Rectal smooth muscle tissue (tissue), 1 donor: ENCODE measurements at regions not wholly inside any gene's neighbourhood (a gene's known extent, or its start where the extent isn't known, plus 50 kb on each side); places are given as distances from the start of the nearest gene placed in this dataset.
"Not testable (repeated sequence)": the region's sequence is repeated elsewhere in the genome, so short reads cannot be mapped to it uniquely, and the experiment has no call there.

ENCODE experiments used
- H3K27ac ChIP-seq: one replicate; pipeline ENCODE4 v1.7.0; 2013; ENCODE audit warnings: low read depth, low read length, inconsistent platforms
- H3K27me3 ChIP-seq: one replicate; pipeline ENCODE4 v1.7.0; 2013; ENCODE audit warnings: low read length; ENCODE audit not compliant: control insufficient read depth, insufficient read depth
- H3K36me3 ChIP-seq: one replicate; pipeline ENCODE4 v1.7.0; 2013; ENCODE audit warnings: low read length; ENCODE audit not compliant: control insufficient read depth, insufficient read depth
- H3K4me1 ChIP-seq: one replicate; pipeline ENCODE4 v1.7.0; 2013; ENCODE audit warnings: low read length; ENCODE audit not compliant: control insufficient read depth, insufficient read depth
- H3K4me3 ChIP-seq: one replicate; pipeline ENCODE4 v1.7.0; 2013; ENCODE audit warnings: low read length
- H3K9ac ChIP-seq: one replicate; pipeline ENCODE4 v1.7.0; 2013; ENCODE audit warnings: low read length

DNA sequence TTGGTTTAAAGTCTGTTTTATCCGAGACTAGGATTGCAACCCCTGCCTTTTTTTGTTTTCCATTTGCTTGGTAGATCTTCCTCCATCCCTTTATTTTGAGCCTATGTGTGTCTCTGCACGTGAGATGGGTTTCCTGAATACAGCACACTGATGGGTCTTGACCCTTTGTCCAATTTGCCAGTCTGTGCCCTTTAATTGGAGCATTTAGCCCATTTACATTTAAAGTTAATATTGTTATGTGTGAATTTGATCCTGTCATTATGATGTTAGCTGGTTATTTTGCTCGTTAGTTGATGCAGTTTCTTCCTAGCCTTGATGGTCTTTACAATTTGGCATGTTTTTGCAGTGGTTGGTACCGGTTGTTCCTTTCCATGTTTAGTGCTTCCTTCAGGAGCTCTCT is 70.8 kb upstream of the CTNNA1 start:
- H3K27ac ChIP-seq, H3K9ac ChIP-seq, H3K4me1 ChIP-seq, H3K4me3 ChIP-seq, H3K27me3 ChIP-seq, H3K36me3 ChIP-seq: not testable (repeated sequence)

DNA sequence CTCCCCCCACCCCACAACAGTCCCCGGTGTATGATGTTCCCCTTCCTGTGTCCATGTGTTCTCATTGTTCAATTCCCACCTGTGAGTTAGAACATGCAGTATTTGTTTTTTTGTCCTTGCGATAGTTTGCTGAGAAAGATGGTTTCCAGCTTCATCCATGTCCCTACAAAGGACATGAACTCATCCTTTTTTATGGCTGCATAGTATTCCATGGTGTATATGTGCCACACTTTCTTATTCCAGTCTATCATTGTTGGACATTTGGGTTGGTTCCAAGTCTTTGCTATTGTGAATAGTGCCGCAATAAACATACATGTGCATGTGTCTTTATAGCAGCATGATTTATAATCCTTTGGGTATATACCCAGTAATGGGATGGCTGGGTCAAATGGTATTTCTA is 74.4 kb upstream of the CTNNA1 start:
- not testable (repeated sequence) for H3K36me3 ChIP-seq, H3K4me3 ChIP-seq, H3K27ac ChIP-seq, H3K9ac ChIP-seq, H3K4me1 ChIP-seq, H3K27me3 ChIP-seq

DNA sequence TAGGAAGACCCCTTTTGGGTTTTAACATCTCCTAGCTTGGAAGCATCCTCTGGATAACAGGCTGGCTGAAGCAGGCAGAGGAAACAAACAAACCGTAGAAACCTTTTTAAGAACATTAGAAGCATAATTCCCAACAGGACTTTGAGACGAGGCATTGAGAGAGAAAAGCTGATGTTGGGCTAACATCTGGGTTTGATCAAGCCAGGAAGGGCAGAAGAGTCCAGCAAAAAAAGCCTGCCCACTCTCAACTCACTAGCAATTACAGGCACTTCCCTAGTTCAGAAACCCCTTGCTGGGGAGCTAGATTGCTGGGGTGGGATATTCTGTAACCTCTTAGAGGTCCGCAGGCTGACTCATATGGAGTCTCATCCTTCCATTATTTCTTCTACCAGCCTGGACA is 75.4 kb upstream of the CTNNA1 start:
- no peak overlapping the region for H3K4me3 ChIP-seq
- no peak overlapping the region for H3K9ac ChIP-seq
- H3K27me3 ChIP-seq, result no peaks in the 10 kb centered on the region
- no peaks in the 10 kb centered on the region for H3K36me3 ChIP-seq
- no peak overlapping the region for H3K27ac ChIP-seq
- H3K4me1 ChIP-seq, result no peaks in the 10 kb centered on the region

DNA sequence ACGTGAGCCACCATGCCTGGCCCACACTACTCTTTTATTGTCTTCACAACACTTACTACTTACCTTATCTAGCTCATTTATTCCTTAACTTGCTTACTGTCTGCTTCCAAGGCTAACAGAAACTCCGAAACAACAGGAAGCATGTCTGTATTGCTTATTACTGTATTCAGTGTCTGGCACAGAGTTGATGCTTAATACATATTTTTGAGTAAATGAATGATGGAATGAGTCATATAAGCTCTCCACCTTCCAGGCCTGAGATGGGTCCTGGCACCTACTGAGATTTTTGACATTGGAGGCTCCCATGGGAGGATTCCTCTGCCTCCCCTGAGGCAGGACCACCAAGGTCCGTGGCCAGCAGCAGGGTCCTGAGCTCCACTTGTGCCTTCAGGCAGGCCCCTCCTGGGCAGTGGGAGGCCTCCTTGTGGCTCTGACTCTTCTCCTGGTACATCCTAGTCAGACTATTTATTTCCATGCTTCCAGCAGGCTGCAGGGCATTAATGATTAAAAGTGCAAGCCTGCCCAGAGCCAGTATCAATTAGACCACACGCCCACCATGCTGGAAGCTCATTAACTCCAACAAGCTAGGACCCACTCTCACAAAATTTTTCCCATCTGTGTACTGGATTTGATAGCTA is 76.5 kb upstream of the CTNNA1 start:
- Histone ChIP-seq H3K4me1 (no peaks in the 10 kb centered on the region), H3K9ac (no peak overlapping the region), H3K27ac (no peak overlapping the region), H3K36me3 (no peaks in the 10 kb centered on the region), H3K27me3 (no peaks in the 10 kb centered on the region), H3K4me3 (no peak overlapping the region)

DNA sequence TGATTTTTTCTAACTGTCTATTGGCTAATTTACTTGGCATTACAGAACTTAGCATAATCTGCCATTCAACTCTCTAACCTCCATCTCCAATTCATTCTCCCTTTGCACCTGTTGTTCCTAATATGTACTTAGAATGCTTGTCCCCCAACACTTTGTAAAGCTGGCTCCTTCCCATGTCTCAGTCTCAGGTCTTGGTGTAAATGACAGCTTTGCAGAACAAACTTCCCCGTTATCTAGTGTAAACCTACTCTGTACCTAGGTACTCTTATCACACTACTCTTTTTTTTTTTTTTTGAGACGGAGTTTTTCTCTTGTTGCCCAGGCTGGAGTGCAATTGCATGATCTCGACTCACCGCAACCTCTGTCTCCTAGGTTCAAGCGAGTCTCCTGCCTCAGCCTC is 77.2 kb upstream of the CTNNA1 start:
- H3K36me3 ChIP-seq, result no peaks in the 10 kb centered on the region
- no peaks in the 10 kb centered on the region for H3K4me1 ChIP-seq
- no peak overlapping the region for H3K4me3 ChIP-seq
- H3K9ac ChIP-seq, result no peak overlapping the region
- H3K27ac ChIP-seq, result no peak overlapping the region
- no peaks in the 10 kb centered on the region for H3K27me3 ChIP-seq

DNA sequence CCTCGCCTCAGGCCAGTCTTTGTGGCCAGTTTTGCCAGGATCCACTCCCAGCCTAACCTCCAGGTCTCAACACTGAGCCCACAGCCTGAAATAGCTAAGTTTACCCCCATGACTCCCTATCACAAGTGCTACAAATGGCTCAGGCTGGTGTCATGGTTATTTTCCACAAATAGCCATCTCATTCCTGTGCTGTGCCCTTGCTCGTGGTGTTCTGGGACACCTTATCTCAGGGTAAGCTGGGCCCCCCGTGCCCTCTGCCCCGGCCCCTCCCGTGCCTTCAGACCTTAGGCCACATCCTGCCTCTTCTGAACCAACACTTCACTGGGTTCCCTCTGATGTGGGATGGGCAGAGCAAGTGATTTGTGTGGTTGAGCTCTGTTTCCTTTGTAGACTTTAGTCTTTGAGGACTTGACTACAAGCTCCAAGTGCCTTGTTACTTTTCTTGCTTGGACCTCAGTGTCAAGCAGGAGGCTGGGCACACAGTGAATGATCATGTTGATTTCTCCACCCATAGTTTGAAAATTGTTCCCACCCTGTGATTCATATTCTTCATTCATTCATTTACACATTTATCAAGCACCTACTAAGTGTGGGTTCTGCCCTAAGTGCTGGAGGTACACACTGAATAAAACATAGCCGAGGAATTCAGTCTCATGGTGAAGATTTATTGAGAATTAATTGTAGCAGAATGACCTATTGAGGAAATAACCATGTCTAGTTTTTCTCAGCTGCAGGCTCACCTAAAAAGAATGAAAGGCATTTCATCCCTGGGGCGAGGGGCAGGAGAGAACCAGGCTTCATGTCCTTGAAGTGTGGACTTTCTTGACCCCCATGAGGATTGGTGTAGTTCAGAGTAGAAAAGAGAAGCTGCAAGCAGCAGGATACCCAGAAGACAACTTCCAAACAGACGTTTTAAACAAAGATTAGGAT is 84.5 kb upstream of the CTNNA1 start:
- H3K27me3 ChIP-seq, result no peaks in the 10 kb centered on the region
- no peak overlapping the region for H3K27ac ChIP-seq
- no peak overlapping the region for H3K9ac ChIP-seq
- no peak overlapping the region for H3K4me3 ChIP-seq
- no peaks in the 10 kb centered on the region for H3K36me3 ChIP-seq
- no peaks in the 10 kb centered on the region for H3K4me1 ChIP-seq

DNA sequence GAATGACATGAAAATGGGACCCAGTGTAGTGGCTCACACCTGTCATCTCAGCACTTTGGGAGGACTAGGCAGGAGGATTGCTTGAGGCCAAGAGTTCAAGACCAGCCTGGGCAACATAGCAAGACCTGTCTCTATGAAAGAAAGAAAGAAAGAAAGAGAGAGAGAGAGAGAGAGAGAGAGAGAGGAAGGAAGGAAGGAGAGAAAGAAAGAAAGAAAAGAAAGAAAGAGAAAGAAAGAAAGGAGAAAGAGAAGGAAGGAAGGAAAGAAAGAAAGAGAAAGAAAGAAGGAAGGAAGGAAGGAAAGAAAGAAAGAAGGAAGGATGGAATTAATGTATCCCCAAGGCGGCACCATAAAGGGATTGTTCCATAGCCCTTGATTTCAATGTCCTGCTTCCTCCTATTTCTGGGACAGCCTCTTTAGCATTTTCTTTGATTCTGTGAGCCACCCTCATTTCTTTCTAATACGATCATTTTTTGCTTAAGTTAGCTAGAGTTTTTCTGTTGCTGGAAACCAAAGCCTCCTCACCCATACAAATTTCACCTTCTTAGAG is 85.4 kb upstream of the CTNNA1 start:
- H3K4me3 ChIP-seq, H3K9ac ChIP-seq, H3K27ac ChIP-seq, H3K36me3 ChIP-seq, H3K4me1 ChIP-seq, H3K27me3 ChIP-seq: not testable (repeated sequence)

DNA sequence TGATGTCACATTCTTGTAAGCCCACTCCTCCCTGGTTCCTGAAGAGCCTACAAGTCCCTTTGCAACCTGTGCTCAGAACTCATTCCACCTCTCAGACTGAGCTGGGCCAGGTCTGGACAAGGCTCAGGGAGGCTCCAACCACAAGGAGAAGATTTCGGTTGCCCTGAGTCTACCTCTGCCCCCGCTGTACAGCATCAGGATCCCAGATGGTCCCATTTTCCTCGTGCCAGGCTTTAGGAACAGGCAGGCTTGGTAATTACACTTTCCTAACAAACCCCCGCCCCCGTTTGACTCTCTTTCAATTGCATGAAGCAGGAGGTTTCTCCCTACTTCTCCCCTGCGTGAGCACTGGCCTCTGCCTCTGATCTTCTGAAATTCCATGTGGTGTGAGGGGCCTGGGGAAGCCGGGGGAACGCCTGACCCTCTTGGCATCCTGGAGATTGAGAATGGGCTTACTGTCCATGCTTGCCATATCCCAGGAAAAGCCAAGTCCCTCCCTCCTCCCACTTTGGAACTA is 86.9 kb upstream of the CTNNA1 start:
- Histone ChIP-seq H3K27me3 (no peaks in the 10 kb centered on the region), H3K27ac (no peak overlapping the region), H3K4me1 (no peaks in the 10 kb centered on the region), H3K4me3 (no peak overlapping the region), H3K36me3 (no peaks in the 10 kb centered on the region), H3K9ac (no peak overlapping the region)

DNA sequence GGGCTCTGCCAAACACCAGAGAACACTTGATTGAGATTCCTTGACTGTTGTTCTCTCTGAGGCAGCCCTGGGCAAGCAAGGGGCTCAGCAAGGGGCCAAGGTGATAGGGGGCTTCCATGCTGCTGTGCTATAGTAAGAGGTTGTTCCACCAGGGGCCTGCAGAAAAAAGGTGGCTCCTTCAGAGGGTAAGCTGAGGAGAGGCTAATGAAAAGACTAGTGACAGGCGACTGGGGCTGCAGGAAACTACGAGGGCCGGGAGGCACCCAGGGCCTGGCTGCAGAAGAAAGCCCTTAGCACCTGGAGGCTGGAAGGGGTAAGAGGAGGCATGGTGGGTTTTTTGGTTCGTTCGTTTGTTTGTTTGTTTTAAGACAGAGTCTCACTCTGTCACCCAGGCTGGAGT is 88.0 kb upstream of the CTNNA1 start:
- Histone ChIP-seq H3K4me1 (no peaks in the 10 kb centered on the region), H3K4me3 (no peak overlapping the region), H3K9ac (no peak overlapping the region), H3K27me3 (no peaks in the 10 kb centered on the region), H3K36me3 (no peaks in the 10 kb centered on the region), H3K27ac (no peak overlapping the region)

DNA sequence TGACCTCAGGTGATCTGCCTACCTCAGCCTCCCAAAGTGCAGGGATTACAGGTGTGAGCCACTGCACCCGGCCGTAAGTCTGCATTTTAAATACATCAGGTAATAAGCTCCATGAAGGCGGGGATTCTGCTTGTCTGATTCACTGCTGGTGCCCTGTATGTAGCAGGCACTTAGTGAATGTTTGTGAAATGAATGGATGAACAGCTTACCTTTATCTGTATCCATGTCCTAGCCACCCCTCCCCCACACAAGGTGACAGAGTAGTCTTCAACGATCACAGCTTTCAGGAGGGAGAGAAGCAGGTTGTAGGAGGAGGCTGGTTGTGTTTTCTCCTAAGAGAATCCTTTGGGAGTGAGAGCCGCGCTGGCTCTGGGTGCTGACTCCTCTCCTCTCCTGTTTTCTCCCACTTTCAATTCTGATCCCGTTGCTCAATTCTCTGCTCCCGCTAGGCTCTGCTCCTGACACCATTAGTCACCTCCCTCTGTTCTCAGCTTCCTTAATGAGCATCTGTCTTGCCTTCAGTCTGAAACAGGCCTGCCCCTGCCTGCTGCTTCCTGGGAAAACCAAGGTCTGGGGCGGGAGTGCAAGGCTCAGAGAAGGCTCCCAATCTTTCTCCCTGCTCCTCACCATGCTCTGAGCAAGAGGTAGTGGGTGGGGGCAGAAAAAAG is 88.8 kb upstream of the CTNNA1 start:
- H3K36me3 ChIP-seq, result no peaks in the 10 kb centered on the region
- no peaks in the 10 kb centered on the region for H3K4me1 ChIP-seq
- no peaks in the 10 kb centered on the region for H3K27me3 ChIP-seq
- H3K9ac ChIP-seq, result no peak overlapping the region
- H3K4me3 ChIP-seq, result no peak overlapping the region
- H3K27ac ChIP-seq, result no peak overlapping the region

DNA sequence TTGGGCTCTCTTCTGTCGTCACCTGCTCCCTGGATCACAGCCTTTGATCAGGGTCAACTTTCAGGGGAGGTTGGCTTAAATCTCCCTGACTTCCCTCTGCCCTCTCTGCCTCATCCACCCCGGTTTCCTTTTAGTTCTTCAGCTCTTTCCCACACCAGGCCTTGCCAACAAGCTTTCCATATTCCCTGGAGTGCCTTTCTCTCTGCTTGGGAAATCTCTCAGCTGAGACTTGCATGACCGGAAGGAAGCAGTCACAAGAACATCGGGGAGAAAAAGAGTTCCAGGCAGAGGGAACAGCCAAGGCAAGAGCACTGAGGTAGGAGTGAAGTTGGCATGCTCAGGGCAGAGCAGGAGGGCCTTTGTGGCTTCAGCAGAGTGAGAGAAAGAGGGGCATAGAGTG is 88.4 kb upstream of the HSPA9 start:
- no peaks in the 10 kb centered on the region for H3K4me1 ChIP-seq
- H3K27me3 ChIP-seq, result no peaks in the 10 kb centered on the region
- no peak overlapping the region for H3K4me3 ChIP-seq
- H3K36me3 ChIP-seq, result no peaks in the 10 kb centered on the region
- no peak overlapping the region for H3K9ac ChIP-seq
- no peak overlapping the region for H3K27ac ChIP-seq

DNA sequence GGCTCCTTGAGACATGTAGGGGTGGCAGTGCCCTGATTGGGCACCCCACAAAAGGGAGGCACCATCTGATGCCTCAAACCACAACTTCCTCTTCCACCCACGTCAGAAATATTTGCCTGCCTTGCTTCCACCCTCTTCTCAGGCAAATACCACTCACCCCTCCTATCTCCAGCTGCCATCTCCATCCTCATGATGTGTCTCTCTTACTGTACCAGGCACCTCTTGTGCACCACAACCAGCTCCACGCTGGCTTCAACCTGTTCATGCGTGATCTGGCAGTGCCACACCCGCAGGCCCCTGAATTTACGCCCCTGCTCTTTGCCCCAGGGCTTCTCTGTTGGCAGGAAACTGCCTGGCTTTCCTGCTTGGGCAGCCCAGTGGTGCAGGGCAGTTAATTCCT is 87.8 kb upstream of the HSPA9 start:
- no peaks in the 10 kb centered on the region for H3K4me1 ChIP-seq
- no peaks in the 10 kb centered on the region for H3K36me3 ChIP-seq
- H3K9ac ChIP-seq, result no peak overlapping the region
- H3K4me3 ChIP-seq, result no peak overlapping the region
- no peaks in the 10 kb centered on the region for H3K27me3 ChIP-seq
- no peak overlapping the region for H3K27ac ChIP-seq
